CD4-positive, alpha-beta T cell treated with Interleukin-15 for 1 hour (primary cell): ENCODE measurements at regions not wholly inside any gene's neighbourhood (a gene's known extent, or its start where the extent isn't known, plus 50 kb on each side); places are given as distances from the start of the nearest gene placed in this dataset.
A peak's percentile ranks its signal among the peaks of the same experiment; 100 is the strongest.

Experiments
- DNase-seq: peaks from one replicate; pipeline ENCODE4 v3.0.0-alpha.2; 2020

- no peak for DNase-seq
These were observed 194.6 kb downstream of the NRIP1 start for GRCh38 chr21:14869984-14870852.

- DNase-seq = no peak
These were observed 197.7 kb downstream of the NRIP1 start for GRCh38 chr21:14866859-14867765.

- peak; percentile 47 for DNase-seq
These were observed 200.4 kb downstream of the NRIP1 start for GRCh38 chr21:14864211-14865021.

GRCh38 chr21:14863745-14864210, 201.0 kb downstream of the NRIP1 start:
- peak; percentile 22 for DNase-seq

- DNase-seq = no peak
These were observed 201.7 kb downstream of the NRIP1 start for GRCh38 chr21:14862794-14863720.

GRCh38 chr21:14858311-14858710, 206.5 kb downstream of the NRIP1 start:
- DNase-seq = no peak

- no peak for DNase-seq
These were observed 207.3 kb downstream of the NRIP1 start for GRCh38 chr21:14857529-14857928.

GRCh38 chr21:14850394-14850793, 214.4 kb downstream of the NRIP1 start:
- no peak for DNase-seq

GRCh38 chr21:14846621-14847020, 218.2 kb downstream of the NRIP1 start:
- DNase-seq = no peak

GRCh38 chr21:14844001-14844400, 220.8 kb downstream of the NRIP1 start:
- no peak for DNase-seq

GRCh38 chr21:14842601-14843000, 222.2 kb downstream of the NRIP1 start:
- no peak for DNase-seq

GRCh38 chr21:14841511-14842472, 223.0 kb downstream of the NRIP1 start:
- DNase-seq = no peak

GRCh38 chr21:14838400-14838799, 226.4 kb downstream of the NRIP1 start:
- no peak for DNase-seq

- no peak for DNase-seq
These were observed 227.8 kb downstream of the NRIP1 start for GRCh38 chr21:14836950-14837349.

- no peak for DNase-seq
These were observed 231.0 kb downstream of the NRIP1 start for GRCh38 chr21:14833666-14834351.

GRCh38 chr21:14833241-14833640, 231.6 kb downstream of the NRIP1 start:
- no peak for DNase-seq

- no peak for DNase-seq
These were observed 234.5 kb downstream of the NRIP1 start for GRCh38 chr21:14830307-14830706.

- no peak for DNase-seq
These were observed 235.1 kb downstream of the NRIP1 start for GRCh38 chr21:14829685-14830084.

- DNase-seq = no peak
These were observed 237.3 kb downstream of the NRIP1 start for GRCh38 chr21:14827468-14827867.

- DNase-seq = no peak
These were observed 238.2 kb downstream of the NRIP1 start for GRCh38 chr21:14826630-14827029.
